Neuronal stem cell (in vitro differentiated cells): ENCODE measurements at regions not wholly inside any gene's neighbourhood (a gene's known extent, or its start where the extent isn't known, plus 50 kb on each side); places are given as distances from the start of the nearest gene placed in this dataset.

Experiments used
- DNase-seq: peaks from one replicate; pipeline ENCODE4 v3.0.0-alpha.2; 2013; ENCODE audit warnings: low spot score
- H2AFZ ChIP-seq: one replicate; pipeline ENCODE4 v1.6.1; 2013; ENCODE audit warnings: mild to moderate bottlenecking, low read length, inconsistent platforms
- H2AK5ac ChIP-seq: 2 replicates; pipeline ENCODE4 v1.6.1; 2013; ENCODE audit warnings: low read depth, mild to moderate bottlenecking, inconsistent platforms, low read length, moderate library complexity, mixed read lengths
- H2BK120ac ChIP-seq: 2 replicates; pipeline ENCODE4 v1.6.1; 2013; ENCODE audit warnings: low read depth, mild to moderate bottlenecking, inconsistent platforms, low read length, moderate library complexity, mixed read lengths
- H2BK12ac ChIP-seq: one replicate; pipeline ENCODE4 v1.6.1; 2013; ENCODE audit warnings: low read length, inconsistent platforms
- H2BK15ac ChIP-seq: 2 replicates; pipeline ENCODE4 v1.6.1; 2013; ENCODE audit warnings: mild to moderate bottlenecking, low read length, inconsistent platforms, mixed read lengths
- H2BK5ac ChIP-seq: one replicate; pipeline ENCODE4 v1.6.1; 2013; ENCODE audit warnings: inconsistent platforms, mild to moderate bottlenecking, low read length, moderate library complexity
- H3K14ac ChIP-seq: one replicate; pipeline ENCODE4 v1.6.1; 2013; ENCODE audit warnings: low read length, inconsistent platforms
- H3K18ac ChIP-seq: 2 replicates; pipeline ENCODE4 v1.6.1; 2013; ENCODE audit warnings: low read length, inconsistent platforms
- H3K23ac ChIP-seq: 2 replicates; pipeline ENCODE4 v1.6.1; 2013; ENCODE audit warnings: low read depth, mild to moderate bottlenecking, mixed read lengths, low read length, inconsistent platforms; ENCODE audit not compliant: poor library complexity
- H3K27ac ChIP-seq: replicated peaks from 3 replicates; pipeline ENCODE4 v1.5.1; 2013; ENCODE audit warnings: low read length, inconsistent platforms
- H3K27me3 ChIP-seq, 3 experiments: 2 replicates each; pipeline ENCODE4 v1.6.1; 2013; ENCODE audit warnings: low read length in 3 of 3, mild to moderate bottlenecking in 2 of 3, inconsistent platforms in 1 of 3, low read depth in 1 of 3, mixed read lengths in 1 of 3, moderate library complexity in 1 of 3; ENCODE audit not compliant: control insufficient read depth in 3 of 3, insufficient read depth in 3 of 3
- H3K36me3 ChIP-seq, 2 donors: replicated peaks in 1 of 2; 2 replicates each; pipeline ENCODE4 v1.6.1; 2013; ENCODE audit warnings: low read length in 2 of 2; ENCODE audit not compliant: control insufficient read depth in 2 of 2, insufficient read depth in 2 of 2
- H3K4ac ChIP-seq: 2 replicates; pipeline ENCODE4 v1.6.1; 2013; ENCODE audit warnings: inconsistent platforms, mild to moderate bottlenecking, low read length, moderate library complexity
- H3K4me1 ChIP-seq, 2 donors: 1 replicate in 1 of 2; 2 replicates in 1 of 2; pipeline ENCODE4 v1.6.1; 2013; ENCODE audit warnings: low read length in 2 of 2, low read depth in 1 of 2; ENCODE audit not compliant: control insufficient read depth in 2 of 2, insufficient read depth in 1 of 2
- H3K4me2 ChIP-seq: one replicate; pipeline ENCODE4 v1.6.1; 2013; ENCODE audit warnings: mild to moderate bottlenecking, low read length, inconsistent platforms; ENCODE audit not compliant: insufficient read depth, poor library complexity, severe bottlenecking
- H3K4me3 ChIP-seq, 2 donors: 2 replicates each; pipeline ENCODE4 v1.5.1; 2013; ENCODE audit warnings: low read length in 2 of 2, mild to moderate bottlenecking in 2 of 2, inconsistent platforms in 1 of 2, moderate library complexity in 1 of 2
- H3K79me1 ChIP-seq: one replicate; pipeline ENCODE4 v1.6.1; 2013; ENCODE audit warnings: low read depth, mild to moderate bottlenecking, inconsistent platforms, low read length, moderate library complexity
- H3K9ac ChIP-seq: one replicate; pipeline ENCODE4 v1.6.1; 2013; ENCODE audit warnings: mild to moderate bottlenecking, low read depth, low read length, inconsistent platforms; ENCODE audit not compliant: poor library complexity
- H3K9me3 ChIP-seq, 2 donors: replicated peaks in 1 of 2; 2 replicates each; pipeline versions ENCODE3 to v1.6.1; 2013; ENCODE audit warnings: low read length in 2 of 2, mild to moderate bottlenecking in 2 of 2, inconsistent platforms in 1 of 2, low read depth in 1 of 2, mixed read lengths in 1 of 2, moderate library complexity in 1 of 2; ENCODE audit not compliant: control insufficient read depth in 2 of 2, insufficient read depth in 1 of 2
- H4K8ac ChIP-seq: one replicate; pipeline ENCODE4 v1.6.1; 2013; ENCODE audit warnings: low read depth, mild to moderate bottlenecking, inconsistent platforms, low read length, moderate library complexity
- H4K91ac ChIP-seq: one replicate; pipeline ENCODE4 v1.6.1; 2013; ENCODE audit warnings: low read length, low read depth, mild to moderate bottlenecking, inconsistent platforms; ENCODE audit not compliant: poor library complexity
- WGBS, 2 donors: extraction: QIAGEN DNeasy Blood & Tissue Kit; methylation state at CpG; one replicate each; pipeline ENCODE4 v1.1.7; 2013; ENCODE audit warnings: missing lambda C conversion rate in 2 of 2, mixed read lengths in 1 of 2; ENCODE audit not compliant: insufficient read length in 2 of 2, insufficient replicate concordance in 1 of 2; ENCODE audit errors: extremely low coverage in 2 of 2; 5-methylcytosine and 5-hydroxymethylcytosine counted together

DNA sequence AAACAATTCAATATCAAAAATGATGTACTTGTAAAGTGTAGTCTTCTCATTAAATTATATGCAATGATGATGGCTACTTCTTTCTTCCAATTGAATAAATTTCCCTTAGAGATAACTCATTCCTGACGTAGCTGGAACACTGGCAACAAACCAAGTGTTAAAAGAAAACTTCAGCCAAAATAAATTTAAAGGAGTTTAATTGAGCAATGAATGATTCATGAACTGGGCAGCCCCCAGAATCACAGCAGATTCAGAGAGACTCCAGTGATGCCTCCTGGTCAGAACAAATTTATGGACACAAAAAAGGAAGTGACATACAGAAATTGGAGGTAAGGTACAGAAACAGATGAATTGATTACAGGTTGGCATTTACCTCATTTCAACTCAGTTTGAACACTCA is 276.5 kb downstream of the DSC3 start:
- no CpG with 5 or more reads among the region's 1 CpG for WGBS, 2 donors
- Histone ChIP-seq H3K23ac (no peak overlapping the region), H3K9ac (no peak overlapping the region), H3K4me1 (peaks cover 0 to 9% of the 10 kb centered on the region in 2 donors), H3K36me3 (peaks cover 0 to 2% of the 10 kb centered on the region in 2 donors), H2AFZ (no peak overlapping the region), H3K14ac (no peak overlapping the region), H3K27ac (no peak overlapping the region), H2BK12ac (no peak overlapping the region), H3K9me3 (no peaks in the 10 kb centered on the region), H3K18ac (no peak overlapping the region), H3K4me3 (no peak overlapping the region), H2AK5ac (no peak overlapping the region), H3K27me3 (peaks cover 0 to 38% (median 0%) of the 10 kb centered on the region in 3 experiments), H3K79me1 (no peaks in the 10 kb centered on the region), H4K91ac (no peak overlapping the region), H4K8ac (no peak overlapping the region), H3K4ac (no peak overlapping the region), H2BK15ac (no peak overlapping the region), H3K4me2 (no peak overlapping the region), H2BK5ac (no peak overlapping the region), H2BK120ac (no peak overlapping the region)
- no peak for DNase-seq

DNA sequence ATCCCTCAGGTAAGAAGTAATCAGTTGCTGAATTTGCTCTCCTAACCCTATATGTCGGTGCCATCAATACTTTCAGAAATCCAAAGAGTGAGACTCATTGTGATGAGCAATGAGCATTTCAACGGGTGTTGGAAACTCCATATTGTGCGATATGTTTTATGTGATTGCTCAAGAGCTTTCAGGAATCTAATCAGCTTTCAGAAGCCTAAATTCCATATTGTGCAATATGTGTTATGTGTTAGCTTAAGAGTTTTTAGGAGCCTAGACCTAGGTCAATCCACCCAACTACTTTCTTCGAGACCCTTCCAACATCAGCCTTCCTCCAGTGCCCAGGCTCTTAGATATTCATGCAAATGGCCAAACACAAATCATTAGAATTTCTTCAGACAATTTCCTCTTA is 277.3 kb downstream of the DSC3 start:
- H3K23ac ChIP-seq = no peak overlapping the region
- WGBS, 2 donors = no CpG with 5 or more reads among the region's 4 CpGs
- no peak overlapping the region for H3K4me3 ChIP-seq
- H3K9ac ChIP-seq = no peak overlapping the region
- no peak overlapping the region for H2BK120ac ChIP-seq
- H3K36me3 ChIP-seq = peaks cover 0 to 2% of the 10 kb centered on the region in 2 donors
- H2AK5ac ChIP-seq = no peak overlapping the region
- no peaks in the 10 kb centered on the region for H3K9me3 ChIP-seq
- no peak overlapping the region for H4K8ac ChIP-seq
- no peak overlapping the region for H3K4ac ChIP-seq
- no peak overlapping the region for H2BK15ac ChIP-seq
- H3K27me3 ChIP-seq = peaks cover 0 to 39% (median 0%) of the 10 kb centered on the region in 3 experiments
- H3K27ac ChIP-seq = no peak overlapping the region
- no peak overlapping the region for H3K4me2 ChIP-seq
- DNase-seq = no peak
- peaks cover 0 to 9% of the 10 kb centered on the region in 2 donors for H3K4me1 ChIP-seq
- H2BK12ac ChIP-seq = no peak overlapping the region
- H2BK5ac ChIP-seq = no peak overlapping the region
- H4K91ac ChIP-seq = no peak overlapping the region
- H3K14ac ChIP-seq = no peak overlapping the region
- H2AFZ ChIP-seq = no peak overlapping the region
- H3K18ac ChIP-seq = no peak overlapping the region
- H3K79me1 ChIP-seq = no peaks in the 10 kb centered on the region

DNA sequence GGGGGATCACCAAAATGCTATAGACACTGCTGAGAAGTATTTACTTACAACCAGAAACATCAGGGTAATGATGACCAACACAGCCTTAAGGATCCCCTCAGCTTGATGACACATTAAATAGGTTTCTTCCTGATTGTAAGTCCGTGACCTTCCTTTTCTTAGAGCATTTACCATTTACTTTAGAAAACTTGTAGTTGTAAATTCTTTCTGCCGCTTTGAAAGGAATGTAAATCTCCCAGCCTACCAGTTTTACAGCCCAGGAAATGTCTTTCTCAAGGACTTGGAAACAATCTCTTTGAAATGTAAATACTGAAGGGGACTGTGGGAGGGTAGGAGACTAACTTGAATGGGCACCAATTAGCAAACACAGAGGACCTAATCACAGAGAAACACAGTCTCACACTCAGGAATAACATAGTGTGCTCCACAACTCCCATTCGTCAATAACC is 278.6 kb downstream of the DSC3 start:
- no peak overlapping the region for H2BK15ac ChIP-seq
- WGBS, 2 donors = no CpG with 5 or more reads among the region's 3 CpGs

DNA sequence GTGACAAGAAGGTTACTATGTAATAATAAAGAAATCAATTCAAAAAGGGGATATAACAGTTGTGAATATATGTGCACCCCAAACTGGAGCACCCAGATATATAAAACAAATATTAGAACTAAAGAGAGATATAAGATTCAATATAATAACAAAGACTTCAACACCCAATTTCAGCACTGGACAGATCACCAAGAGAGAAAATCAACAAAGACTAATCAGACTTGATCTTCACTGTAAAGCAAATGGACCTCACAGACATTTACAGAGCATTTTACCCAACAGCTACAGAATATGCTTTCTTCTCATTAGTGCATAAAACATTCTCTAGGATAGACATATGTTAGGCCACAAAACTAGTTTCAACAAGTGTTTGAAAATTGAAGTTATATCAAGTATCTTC is 287.7 kb downstream of the DSC3 start:
- no peak overlapping the region for H4K91ac ChIP-seq
- H2AK5ac ChIP-seq = no peak overlapping the region
- H2AFZ ChIP-seq = no peak overlapping the region
- no peak overlapping the region for H3K18ac ChIP-seq
- H3K36me3 ChIP-seq = no peaks in the 10 kb centered on the region
- H3K27ac ChIP-seq = no peak overlapping the region
- no peak for DNase-seq
- H3K23ac ChIP-seq = no peak overlapping the region
- H3K79me1 ChIP-seq = no peaks in the 10 kb centered on the region
- no peak overlapping the region for H3K4me3 ChIP-seq
- no peak overlapping the region for H3K4ac ChIP-seq
- no peak overlapping the region for H3K4me2 ChIP-seq
- no peak overlapping the region for H2BK120ac ChIP-seq
- H3K9ac ChIP-seq = no peak overlapping the region
- H3K14ac ChIP-seq = no peak overlapping the region
- peaks cover 0 to 3% (median 0%) of the 10 kb centered on the region in 3 experiments for H3K27me3 ChIP-seq
- H2BK12ac ChIP-seq = no peak overlapping the region
- no peak overlapping the region for H2BK15ac ChIP-seq
- no peak overlapping the region for H2BK5ac ChIP-seq
- no peaks in the 10 kb centered on the region for H3K9me3 ChIP-seq
- no peak overlapping the region for H4K8ac ChIP-seq
- H3K4me1 ChIP-seq = no peaks in the 10 kb centered on the region

More for the DNA sequence above, 278.6 kb downstream of the DSC3 start:
- H3K14ac ChIP-seq = no peak overlapping the region
- H3K9me3 ChIP-seq = no peaks in the 10 kb centered on the region
- peaks cover 0 to 44% (median 0%) of the 10 kb centered on the region in 3 experiments for H3K27me3 ChIP-seq
- no peak overlapping the region for H2BK12ac ChIP-seq
- H3K4me2 ChIP-seq = no peak overlapping the region
- H3K4me3 ChIP-seq = no peak overlapping the region
- H3K79me1 ChIP-seq = no peaks in the 10 kb centered on the region
- H3K18ac ChIP-seq = no peak overlapping the region
- peak; percentile 45 for DNase-seq
- no peak overlapping the region for H2BK5ac ChIP-seq
- no peak overlapping the region for H2AK5ac ChIP-seq
- H3K36me3 ChIP-seq = peaks cover 0 to 2% of the 10 kb centered on the region in 2 donors
- H3K23ac ChIP-seq = no peak overlapping the region
- H4K8ac ChIP-seq = no peak overlapping the region
- H2AFZ ChIP-seq = no peak overlapping the region
- H3K9ac ChIP-seq = no peak overlapping the region
- H2BK120ac ChIP-seq = no peak overlapping the region
- H4K91ac ChIP-seq = no peak overlapping the region
- H3K4me1 ChIP-seq = peaks cover 0 to 9% of the 10 kb centered on the region in 2 donors
- H3K27ac ChIP-seq = peak overlapping the region; percentile 21
- no peak overlapping the region for H3K4ac ChIP-seq
